B cell (primary cell): ENCODE measurements at regions not wholly inside any gene's neighbourhood (a gene's known extent, or its start where the extent isn't known, plus 50 kb on each side); places are given as distances from the start of the nearest gene placed in this dataset.

Experiments
- ATAC-seq: fragments of 200-7000 bp; cut with Tn5 transposase; one replicate; pipeline ENCODE4 v1.10.0; 2021; ENCODE audit warnings: low read depth, mild to moderate bottlenecking, moderate number of reproducible peaks, moderate library complexity
- CTCF ChIA-PET: fragments of 350-600 bp; sonication (Branson Sonifier 250); formaldehyde crosslinking; loops from one replicate; lab custom pipeline; 2021; ENCODE audit warnings: antibody characterized with exemption, inconsistent platforms; lab: Charles Lee
- POLR2A ChIA-PET: fragments of 350-600 bp; sonication (Branson Sonifier 250); formaldehyde crosslinking; loops from one replicate; lab custom pipeline; 2021; ENCODE audit warnings: antibody characterized with exemption; lab: Charles Lee
- DNase-seq: peaks from one replicate; pipeline ENCODE4 v3.0.0; 2013
- H2AFZ ChIP-seq: 2 replicates; pipeline ENCODE4 v1.6.1; 2012; ENCODE audit warnings: mild to moderate bottlenecking, low read depth, low read length; ENCODE audit not compliant: insufficient read depth, poor library complexity, severe bottlenecking
- H3K27ac ChIP-seq, 2 donors: 1 replicate in 1 of 2; 2 replicates in 1 of 2; pipeline ENCODE4 v1.5.1; 2012 to 2013; ENCODE audit warnings: low read length in 2 of 2, mild to moderate bottlenecking in 2 of 2, moderate library complexity in 1 of 2
- H3K27me3 ChIP-seq, 4 experiments: fragments of 200-600 bp in 1 of 4; sonication (generic) in 1 of 4; replicated peaks in 1 of 4; 1 replicate in 2 of 4; 2 replicates in 2 of 4; pipeline versions ENCODE4 v1.6.1 to v1.7.0; 2013 to 2016; ENCODE audit warnings: low read length in 3 of 4, mild to moderate bottlenecking in 2 of 4, mixed read lengths in 1 of 4, moderate library complexity in 1 of 4; ENCODE audit not compliant: insufficient read depth in 4 of 4, control insufficient read depth in 3 of 4; ENCODE audit errors: control extremely low read depth in 1 of 4
- H3K36me3 ChIP-seq, 2 experiments: replicated peaks in 1 of 2; 1 replicate in 1 of 2; 2 replicates in 1 of 2; pipeline versions ENCODE4 v1.6.1 to v1.7.1; 2013; ENCODE audit warnings: low read length in 1 of 2; ENCODE audit not compliant: insufficient read depth in 2 of 2, control insufficient read depth in 1 of 2; ENCODE audit errors: control extremely low read depth in 1 of 2, extremely low read depth in 1 of 2
- H3K4me1 ChIP-seq, 2 donors: fragments of 200-600 bp in 1 of 2; sonication (generic) in 1 of 2; 1 replicate in 1 of 2; 2 replicates in 1 of 2; pipeline versions ENCODE4 v1.5.1 to v1.6.1; 2013 to 2017; ENCODE audit warnings: low read length in 2 of 2; ENCODE audit not compliant: control insufficient read depth in 2 of 2, insufficient read depth in 2 of 2
- H3K4me2 ChIP-seq: replicated peaks from 2 replicates; pipeline ENCODE3; 2012; ENCODE audit warnings: mild to moderate bottlenecking, low read depth, low read length; ENCODE audit not compliant: poor library complexity, severe bottlenecking
- H3K4me3 ChIP-seq, 5 experiments: fragments of 200-600 bp in 1 of 5; sonication (generic) in 1 of 5; 1 replicate in 3 of 5; 2 replicates in 2 of 5; pipeline versions ENCODE4 v1.5.1 to v1.7.0; 2011 to 2016; ENCODE audit warnings: low read length in 4 of 5, mild to moderate bottlenecking in 4 of 5, low read depth in 2 of 5, control low read depth in 1 of 5, moderate library complexity in 1 of 5; ENCODE audit not compliant: insufficient read depth in 1 of 5; ENCODE audit errors: control extremely low read depth in 1 of 5, extremely low read depth in 1 of 5
- H3K79me2 ChIP-seq: fragments of 200-600 bp; sonication (generic); one replicate; pipeline ENCODE4 v1.6.0; 2016; ENCODE audit warnings: low read length; ENCODE audit not compliant: control insufficient read depth, insufficient read depth
- H3K9ac ChIP-seq: fragments of 200-600 bp; sonication (generic); 2 replicates; pipeline ENCODE4 v1.6.1; 2017; ENCODE audit warnings: mild to moderate bottlenecking, low read length, moderate library complexity
- H3K9me3 ChIP-seq, 3 donors: one replicate each; pipeline versions ENCODE4 v1.6.1 to v1.7.1; 2013; ENCODE audit warnings: low read length in 2 of 3; ENCODE audit not compliant: control insufficient read depth in 2 of 3, insufficient read depth in 1 of 3; ENCODE audit errors: control extremely low read depth in 1 of 3
- H4K20me1 ChIP-seq: 2 replicates; pipeline ENCODE4 v1.6.0; 2012; ENCODE audit warnings: mild to moderate bottlenecking, low read length; ENCODE audit not compliant: insufficient read depth, control insufficient read depth, poor library complexity, severe bottlenecking
- H3K27ac Mint-ChIP-seq: one replicate; pipeline ENCODE4 v1.8.0; 2021; ENCODE audit warnings: mixed read lengths
- H3K27me3 Mint-ChIP-seq: one replicate; pipeline ENCODE4 v1.8.0; 2021; ENCODE audit warnings: mixed read lengths
- H3K4me1 Mint-ChIP-seq: one replicate; pipeline ENCODE4 v1.8.0; 2021; ENCODE audit warnings: mixed read lengths
- H3K4me3 Mint-ChIP-seq: one replicate; pipeline ENCODE4 v1.8.0; 2021; ENCODE audit warnings: mixed read lengths
- H3K9me3 Mint-ChIP-seq: one replicate; pipeline ENCODE4 v1.8.0; 2022; ENCODE audit warnings: mixed read lengths; ENCODE audit not compliant: insufficient read depth
- CTCF ChIP-seq: fragments of 200-600 bp; IDR thresholded peaks from one replicate; pipeline ENCODE4 v1.8.0; 2022; ENCODE audit warnings: antibody characterized with exemption, mild to moderate bottlenecking
- EZH2 ChIP-seq: IDR thresholded peaks from 2 replicates; pipeline ENCODE4 v1.6.1; 2012; ENCODE audit warnings: borderline replicate concordance, low read depth, mild to moderate bottlenecking, moderate library complexity, low read length; ENCODE audit not compliant: insufficient read depth, poor library complexity, severe bottlenecking
- WGBS: methylation state at CpG from one replicate; pipeline ENCODE4 v1.1.5; 2013; ENCODE audit warnings: missing lambda C conversion rate; ENCODE audit not compliant: insufficient coverage; 5-methylcytosine and 5-hydroxymethylcytosine counted together
- intact Hi-C: fragments of 100-400 bp; cut with micrococcal nuclease; formaldehyde crosslinking; loops from one replicate; pipeline ENCODE4 v1.10.0; 2022

GRCh38 chr20:61130156-61130555, 121.9 kb upstream of the CDH4 start:
- no peak overlapping the region for H3K27ac Mint-ChIP-seq
- DNase-seq: no peak
- Histone ChIP-seq H3K36me3 (no peaks in the 10 kb centered on the region), H3K4me2 (no peak overlapping the region), H3K9ac (no peak overlapping the region), H3K4me1 (no peaks in the 10 kb centered on the region), H2AFZ (no peak overlapping the region), H3K27ac (no peak overlapping the region), H3K4me3 (no peak overlapping the region), H4K20me1 (no peaks in the 10 kb centered on the region), H3K9me3 (peaks cover 0 to 15% (median 0%) of the 10 kb centered on the region in 3 donors), H3K79me2 (no peaks in the 10 kb centered on the region), H3K27me3 (no peaks in the 10 kb centered on the region)
- no peaks in the 10 kb centered on the region for H3K4me1 Mint-ChIP-seq
- ATAC-seq: no peak
- ChIA-PET CTCF (no interaction called here), POLR2A (no interaction called here)
- H3K27me3 Mint-ChIP-seq: no peaks in the 10 kb centered on the region
- H3K4me3 Mint-ChIP-seq: no peak overlapping the region
- no peaks in the 10 kb centered on the region for H3K9me3 Mint-ChIP-seq
- intact Hi-C loops: no loop called here
- 93% methylated on average over 7 of the region's 7 CpGs for WGBS
- no peak for TF ChIP-seq CTCF
- TF ChIP-seq EZH2: no peak

- Histone ChIP-seq H3K27ac (no peak overlapping the region), H4K20me1 (no peaks in the 10 kb centered on the region), H3K4me3 (no peak overlapping the region), H3K36me3 (no peaks in the 10 kb centered on the region), H2AFZ (no peak overlapping the region), H3K9ac (no peak overlapping the region), H3K9me3 (peaks cover 0 to 13% (median 0%) of the 10 kb centered on the region in 3 donors), H3K27me3 (no peaks in the 10 kb centered on the region), H3K79me2 (no peaks in the 10 kb centered on the region), H3K4me1 (no peaks in the 10 kb centered on the region), H3K4me2 (no peak overlapping the region)
- WGBS: 91% methylated on average over 6 of the region's 9 CpGs
- intact Hi-C loops: no loop called here
- TF ChIP-seq CTCF (no peak), EZH2 (no peak)
- DNase-seq (no peak), ATAC-seq (no peak)
- Mint-ChIP-seq H3K9me3 (no peaks in the 10 kb centered on the region), H3K4me3 (no peak overlapping the region), H3K4me1 (no peaks in the 10 kb centered on the region), H3K27ac (no peak overlapping the region), H3K27me3 (no peaks in the 10 kb centered on the region)
- POLR2A ChIA-PET: no interaction called here
- CTCF ChIA-PET: no interaction called here
Measured at GRCh38 chr20:61131944-61132343, 120.1 kb upstream of the CDH4 start.
